Neural progenitor cell (in vitro differentiated cells): ENCODE measurements at regions not wholly inside any gene's neighbourhood (a gene's known extent, or its start where the extent isn't known, plus 50 kb on each side); places are given as distances from the start of the nearest gene placed in this dataset.

ENCODE experiments used
- DNase-seq: peaks from one replicate; pipeline ENCODE4 v3.0.0-alpha.2; 2016; ENCODE audit warnings: low spot score
- H2AFZ ChIP-seq: fragments of 200-600 bp; sonication (generic); replicated peaks from 2 replicates; pipeline ENCODE4 v1.6.1; 2016; ENCODE audit warnings: antibody characterized with exemption
- H3F3A ChIP-seq: fragments of 200-600 bp; sonication (generic); 2 replicates; pipeline ENCODE4 v1.6.1; 2016; ENCODE audit warnings: antibody characterized with exemption, low read depth
- H3K27ac ChIP-seq: fragments of 200-600 bp; sonication (generic); 2 replicates; pipeline ENCODE4 v1.5.1; 2016; ENCODE audit warnings: mild to moderate bottlenecking
- H3K27me3 ChIP-seq: fragments of 200-600 bp; sonication (generic); 2 replicates; pipeline ENCODE4 v1.6.1; 2016; ENCODE audit warnings: mild to moderate bottlenecking, moderate library complexity
- H3K36me3 ChIP-seq: fragments of 200-600 bp; sonication (generic); 2 replicates; pipeline ENCODE4 v1.5.1; 2016
- H3K4me1 ChIP-seq: fragments of 200-600 bp; sonication (generic); 2 replicates; pipeline ENCODE4 v1.6.1; 2016; ENCODE audit warnings: mixed run types
- H3K4me2 ChIP-seq: fragments of 200-600 bp; sonication (generic); 2 replicates; pipeline ENCODE4 v1.6.1; 2016
- H3K4me3 ChIP-seq: fragments of 200-600 bp; sonication (generic); 2 replicates; pipeline ENCODE4 v1.5.1; 2016
- H3K79me2 ChIP-seq: fragments of 200-600 bp; sonication (generic); 2 replicates; pipeline ENCODE4 v1.6.1; 2016; ENCODE audit warnings: low read depth
- H3K9ac ChIP-seq: fragments of 200-600 bp; sonication (generic); 2 replicates; pipeline ENCODE4 v1.6.1; 2016
- H3K9me3 ChIP-seq: fragments of 200-600 bp; sonication (generic); 2 replicates; pipeline ENCODE4 v1.5.1; 2016; ENCODE audit warnings: low read depth
- H4K20me1 ChIP-seq: fragments of 200-600 bp; sonication (generic); 2 replicates; pipeline ENCODE4 v1.6.1; 2016; ENCODE audit warnings: low read depth
- H3K27ac Mint-ChIP-seq: 3 replicates; pipeline ENCODE4 v1.8.0; 2021; ENCODE audit warnings: mixed read lengths
- H3K27me3 Mint-ChIP-seq: 2 replicates; pipeline ENCODE4 v1.8.0; 2022; ENCODE audit warnings: low read depth, mild to moderate bottlenecking, inconsistent platforms, moderate library complexity, mixed read lengths; ENCODE audit not compliant: insufficient read depth
- H3K36me3 Mint-ChIP-seq: 3 replicates; pipeline ENCODE4 v1.8.0; 2021; ENCODE audit warnings: mixed read lengths
- H3K4me1 Mint-ChIP-seq: 3 replicates; pipeline ENCODE4 v1.8.0; 2021; ENCODE audit warnings: mixed read lengths
- H3K4me3 Mint-ChIP-seq: 3 replicates; pipeline ENCODE4 v1.8.0; 2021; ENCODE audit warnings: mild to moderate bottlenecking, moderate library complexity, mixed read lengths
- H3K9me3 Mint-ChIP-seq: 3 replicates; pipeline ENCODE4 v1.8.0; 2020; ENCODE audit warnings: mixed read lengths
- EZH2 ChIP-seq: fragments of 200-600 bp; sonication (generic); IDR thresholded peaks from 2 replicates; pipeline ENCODE4 v1.6.1; 2017; ENCODE audit warnings: antibody characterized with exemption, mild to moderate bottlenecking, moderate library complexity
- EZH2phosphoT487 ChIP-seq: fragments of 200-600 bp; sonication (generic); IDR thresholded peaks from 2 replicates; pipeline ENCODE4 v1.6.1; 2017; ENCODE audit warnings: antibody characterized with exemption
- TF ChIP-seq, protein P1 (sequence below): fragments of 200-600 bp; sonication (generic); IDR thresholded peaks from 2 replicates; pipeline ENCODE4 v1.5.1; 2017; ENCODE audit warnings: antibody characterized with exemption, mild to moderate bottlenecking

DNA sequence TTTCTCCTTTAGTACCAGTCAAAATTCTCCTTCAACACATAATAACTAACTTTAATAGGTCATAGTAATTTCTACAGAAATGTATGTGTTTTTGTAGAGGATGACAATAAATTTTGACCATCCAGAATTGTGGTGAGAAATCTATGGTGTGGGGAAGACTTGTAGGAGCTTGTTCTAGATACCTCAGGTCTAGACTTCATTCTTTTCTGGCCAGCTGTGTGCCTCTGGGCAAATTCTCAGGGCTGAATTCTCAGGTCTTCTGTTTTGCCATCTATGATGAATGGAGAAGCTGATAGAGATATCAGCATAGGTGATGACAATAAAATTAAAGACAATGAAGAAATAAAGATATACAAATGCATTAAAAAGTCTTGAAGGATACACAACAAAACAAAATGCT lies 298.6 kb upstream of the MEF2C start:
- Mint-ChIP-seq H3K9me3 (no peaks in the 10 kb centered on the region), H3K4me3 (no peak overlapping the region), H3K4me1 (no peaks in the 10 kb centered on the region), H3K27me3 (no peaks in the 10 kb centered on the region), H3K27ac (no peak overlapping the region), H3K36me3 (no peaks in the 10 kb centered on the region)
- Histone ChIP-seq H3K4me2 (no peak overlapping the region), H3K9ac (no peak overlapping the region), H3K9me3 (no peaks in the 10 kb centered on the region), H3K36me3 (no peaks in the 10 kb centered on the region), H3F3A (no peaks in the 10 kb centered on the region), H3K4me3 (no peak overlapping the region), H3K27ac (no peak overlapping the region), H3K27me3 (no peaks in the 10 kb centered on the region), H3K79me2 (no peaks in the 10 kb centered on the region), H2AFZ (no peak overlapping the region), H3K4me1 (no peaks in the 10 kb centered on the region), H4K20me1 (no peaks in the 10 kb centered on the region)
- DNase-seq: no peak
- TF ChIP-seq EZH2 (no peak), EZH2phosphoT487 (no peak)
- TF ChIP-seq, protein P1, sequence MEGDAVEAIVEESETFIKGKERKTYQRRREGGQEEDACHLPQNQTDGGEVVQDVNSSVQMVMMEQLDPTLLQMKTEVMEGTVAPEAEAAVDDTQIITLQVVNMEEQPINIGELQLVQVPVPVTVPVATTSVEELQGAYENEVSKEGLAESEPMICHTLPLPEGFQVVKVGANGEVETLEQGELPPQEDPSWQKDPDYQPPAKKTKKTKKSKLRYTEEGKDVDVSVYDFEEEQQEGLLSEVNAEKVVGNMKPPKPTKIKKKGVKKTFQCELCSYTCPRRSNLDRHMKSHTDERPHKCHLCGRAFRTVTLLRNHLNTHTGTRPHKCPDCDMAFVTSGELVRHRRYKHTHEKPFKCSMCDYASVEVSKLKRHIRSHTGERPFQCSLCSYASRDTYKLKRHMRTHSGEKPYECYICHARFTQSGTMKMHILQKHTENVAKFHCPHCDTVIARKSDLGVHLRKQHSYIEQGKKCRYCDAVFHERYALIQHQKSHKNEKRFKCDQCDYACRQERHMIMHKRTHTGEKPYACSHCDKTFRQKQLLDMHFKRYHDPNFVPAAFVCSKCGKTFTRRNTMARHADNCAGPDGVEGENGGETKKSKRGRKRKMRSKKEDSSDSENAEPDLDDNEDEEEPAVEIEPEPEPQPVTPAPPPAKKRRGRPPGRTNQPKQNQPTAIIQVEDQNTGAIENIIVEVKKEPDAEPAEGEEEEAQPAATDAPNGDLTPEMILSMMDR: no peak

DNA sequence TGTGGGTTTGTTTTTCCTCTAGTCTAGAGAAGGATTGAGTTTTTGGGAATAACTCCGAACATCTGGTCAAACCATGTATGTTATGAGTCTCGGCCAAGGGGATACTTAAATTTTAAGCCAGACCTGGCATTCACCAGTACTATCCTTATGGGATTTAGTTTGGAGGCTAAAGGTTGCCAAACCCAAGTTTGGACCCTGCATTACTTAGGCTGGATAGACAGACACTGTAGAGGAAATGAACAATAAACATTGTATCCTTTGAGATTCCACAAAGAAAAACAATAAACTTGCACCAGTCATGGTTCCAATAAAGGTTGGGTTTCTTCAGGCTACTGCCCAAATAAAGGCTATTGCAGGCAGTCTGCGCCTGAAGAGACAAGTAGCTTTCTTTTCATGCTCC lies 296.7 kb upstream of the MEF2C start:
- TF ChIP-seq, protein P1: no peak
- TF ChIP-seq EZH2phosphoT487: no peak
- TF ChIP-seq EZH2: no peak
- Histone ChIP-seq H3K4me1 (no peaks in the 10 kb centered on the region), H4K20me1 (no peaks in the 10 kb centered on the region), H3K36me3 (no peaks in the 10 kb centered on the region), H3K4me2 (no peak overlapping the region), H3F3A (no peaks in the 10 kb centered on the region), H3K79me2 (no peaks in the 10 kb centered on the region), H3K9ac (no peak overlapping the region), H2AFZ (no peak overlapping the region), H3K9me3 (no peaks in the 10 kb centered on the region), H3K4me3 (no peak overlapping the region), H3K27me3 (no peaks in the 10 kb centered on the region), H3K27ac (no peak overlapping the region)
- Mint-ChIP-seq H3K4me1 (no peaks in the 10 kb centered on the region), H3K36me3 (no peaks in the 10 kb centered on the region), H3K9me3 (no peaks in the 10 kb centered on the region), H3K27me3 (no peaks in the 10 kb centered on the region), H3K4me3 (no peak overlapping the region), H3K27ac (no peak overlapping the region)
- no peak for DNase-seq

DNA sequence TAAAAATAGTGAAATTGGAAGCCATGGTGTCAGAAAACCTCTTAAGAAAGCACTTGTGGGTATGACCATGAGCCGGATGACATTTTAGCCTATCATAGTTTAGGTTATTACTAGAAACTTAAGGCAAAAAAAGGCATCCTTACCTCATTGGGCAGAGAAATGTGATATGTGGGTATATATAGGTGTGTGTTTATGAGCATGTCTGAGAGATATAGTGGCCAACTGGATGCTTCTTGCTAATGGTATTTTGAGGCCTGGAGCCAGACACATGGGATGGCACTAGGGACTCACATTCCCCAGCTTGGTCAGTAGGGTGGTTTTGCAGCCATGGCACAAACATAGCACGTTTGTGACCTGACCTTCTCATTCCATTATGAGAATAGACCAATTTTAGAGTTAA lies 295.6 kb upstream of the MEF2C start:
- no peak overlapping the region for H3K27ac Mint-ChIP-seq
- Histone ChIP-seq H3K36me3 (no peaks in the 10 kb centered on the region), H3K27me3 (no peaks in the 10 kb centered on the region), H3K9ac (no peak overlapping the region), H3K9me3 (no peaks in the 10 kb centered on the region), H3K4me1 (no peaks in the 10 kb centered on the region), H2AFZ (no peak overlapping the region), H3F3A (no peaks in the 10 kb centered on the region), H3K4me3 (no peak overlapping the region), H3K4me2 (no peak overlapping the region), H3K27ac (no peak overlapping the region), H3K79me2 (no peaks in the 10 kb centered on the region), H4K20me1 (no peaks in the 10 kb centered on the region)
- no peak for DNase-seq
- no peaks in the 10 kb centered on the region for H3K27me3 Mint-ChIP-seq
- no peaks in the 10 kb centered on the region for H3K9me3 Mint-ChIP-seq
- no peak overlapping the region for H3K4me3 Mint-ChIP-seq
- no peaks in the 10 kb centered on the region for H3K36me3 Mint-ChIP-seq
- TF ChIP-seq EZH2phosphoT487 (no peak), EZH2 (no peak)
- TF ChIP-seq, protein P1: no peak
- H3K4me1 Mint-ChIP-seq: no peaks in the 10 kb centered on the region

DNA sequence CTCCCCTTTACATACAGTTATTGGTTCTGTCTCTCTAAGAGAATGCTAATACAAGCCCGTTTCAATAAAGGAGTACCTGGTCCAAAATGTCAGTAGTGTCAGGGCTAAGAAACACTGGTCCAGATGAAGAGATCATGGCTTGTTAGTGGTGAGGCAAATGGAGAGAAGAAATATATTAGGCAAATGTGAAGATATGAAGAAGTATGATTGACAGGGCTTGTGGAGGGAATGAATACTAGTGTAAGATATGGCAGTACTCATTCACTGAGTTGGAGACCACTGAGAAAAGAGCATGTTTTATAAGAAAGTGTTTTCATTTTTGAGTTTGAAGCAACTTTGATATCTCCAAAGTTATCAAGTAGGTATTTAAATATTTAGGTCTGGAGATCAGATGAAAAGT lies 290.5 kb upstream of the MEF2C start:
- H3K4me1 ChIP-seq: no peaks in the 10 kb centered on the region
- H3F3A ChIP-seq: no peaks in the 10 kb centered on the region
- Mint-ChIP-seq H3K27ac (no peak overlapping the region), H3K4me3 (no peak overlapping the region), H3K36me3 (no peaks in the 10 kb centered on the region), H3K9me3 (no peaks in the 10 kb centered on the region), H3K27me3 (no peaks in the 10 kb centered on the region), H3K4me1 (no peaks in the 10 kb centered on the region)
- TF ChIP-seq, protein P1: no peak
- TF ChIP-seq EZH2phosphoT487 (no peak), EZH2 (no peak)
- no peak overlapping the region for H3K9ac ChIP-seq
- no peaks in the 10 kb centered on the region for H3K9me3 ChIP-seq
- no peaks in the 10 kb centered on the region for H3K27me3 ChIP-seq
- H3K36me3 ChIP-seq: no peaks in the 10 kb centered on the region
- no peaks in the 10 kb centered on the region for H3K79me2 ChIP-seq
- H3K4me2 ChIP-seq: no peak overlapping the region
- no peak overlapping the region for H3K27ac ChIP-seq
- DNase-seq: no peak
- H4K20me1 ChIP-seq: no peaks in the 10 kb centered on the region
- H2AFZ ChIP-seq: no peak overlapping the region
- H3K4me3 ChIP-seq: no peak overlapping the region
